Smooth muscle cell (in vitro differentiated cells): ENCODE measurements at regions not wholly inside any gene's neighbourhood (a gene's known extent, or its start where the extent isn't known, plus 50 kb on each side); places are given as distances from the start of the nearest gene placed in this dataset.
"Not testable (repeated sequence)": the region's sequence is repeated elsewhere in the genome, so short reads cannot be mapped to it uniquely, and the experiment has no call there.

Experiments used
- DNase-seq: peaks from one replicate; lab custom pipeline; 2025; ENCODE audit not compliant: unreplicated experiment; lab: John Stamatoyannopoulos, UW
- H2AFZ ChIP-seq: fragments of 200-600 bp; sonication (generic); 2 replicates; pipeline ENCODE4 v1.6.0; 2016; ENCODE audit warnings: antibody characterized with exemption, low read depth, mild to moderate bottlenecking
- H3F3A ChIP-seq: fragments of 200-600 bp; sonication (generic); 2 replicates; pipeline ENCODE4 v1.6.0; 2017; ENCODE audit warnings: antibody characterized with exemption, low read depth
- H3K27ac ChIP-seq: fragments of 200-600 bp; sonication (generic); 2 replicates; pipeline ENCODE4 v1.5.1; 2016; ENCODE audit warnings: low read depth, mild to moderate bottlenecking
- H3K27me3 ChIP-seq: fragments of 200-600 bp; sonication (generic); 2 replicates; pipeline ENCODE4 v1.6.1; 2016; ENCODE audit warnings: low read depth, mild to moderate bottlenecking
- H3K36me3 ChIP-seq: fragments of 200-600 bp; sonication (generic); 2 replicates; pipeline ENCODE4 v1.5.1; 2016; ENCODE audit warnings: low read depth
- H3K4me1 ChIP-seq: fragments of 200-600 bp; sonication (generic); 2 replicates; pipeline ENCODE4 v1.5.1; 2016; ENCODE audit warnings: low read depth
- H3K4me2 ChIP-seq: fragments of 200-600 bp; sonication (generic); 2 replicates; pipeline ENCODE4 v1.6.0; 2016; ENCODE audit warnings: mild to moderate bottlenecking
- H3K4me3 ChIP-seq: fragments of 200-600 bp; sonication (generic); 2 replicates; pipeline ENCODE4 v1.5.1; 2016; ENCODE audit warnings: mild to moderate bottlenecking
- H3K79me2 ChIP-seq: fragments of 200-600 bp; sonication (generic); 2 replicates; pipeline ENCODE4 v1.6.0; 2016; ENCODE audit warnings: low read depth, mild to moderate bottlenecking
- H3K9ac ChIP-seq: fragments of 200-600 bp; sonication (generic); 2 replicates; pipeline ENCODE4 v1.6.0; 2016; ENCODE audit warnings: low read depth
- H3K9me3 ChIP-seq: fragments of 200-600 bp; sonication (generic); replicated peaks from 2 replicates; pipeline ENCODE4 v1.5.1; 2016; ENCODE audit warnings: low read depth
- H4K20me1 ChIP-seq: fragments of 200-600 bp; sonication (generic); 2 replicates; pipeline ENCODE4 v1.6.0; 2016; ENCODE audit warnings: low read depth
- CTCF ChIP-seq: fragments of 200-600 bp; sonication (generic); IDR thresholded peaks from 2 replicates; pipeline ENCODE4 v1.5.1; 2017; ENCODE audit warnings: borderline replicate concordance, mild to moderate bottlenecking, antibody characterized with exemption; ENCODE audit not compliant: insufficient read depth, poor library complexity, severe bottlenecking
- WGBS: methylation state at CpG from one replicate; pipeline ENCODE4 v1.1.7; 2016; ENCODE audit warnings: low lambda C conversion rate; 5-methylcytosine and 5-hydroxymethylcytosine counted together

GRCh38 chr2:133641942-133642725 is 73.9 kb upstream of the NCKAP5 start:
- H3K4me2 ChIP-seq: no peak overlapping the region
- TF ChIP-seq CTCF: no peak
- H3K79me2 ChIP-seq: no peaks in the 10 kb centered on the region
- H3K27ac ChIP-seq: no peak overlapping the region
- no peaks in the 10 kb centered on the region for H3K9me3 ChIP-seq
- H3K9ac ChIP-seq: no peak overlapping the region
- H3K36me3 ChIP-seq: no peaks in the 10 kb centered on the region
- H2AFZ ChIP-seq: no peak overlapping the region
- H3K4me3 ChIP-seq: no peak overlapping the region
- 85% methylated on average over 5 of the region's 5 CpGs for WGBS
- no peaks in the 10 kb centered on the region for H3K4me1 ChIP-seq
- H4K20me1 ChIP-seq: no peaks in the 10 kb centered on the region
- no peak for DNase-seq
- H3F3A ChIP-seq: no peaks in the 10 kb centered on the region
- H3K27me3 ChIP-seq: no peaks in the 10 kb centered on the region

GRCh38 chr2:133642791-133643191 is 74.5 kb upstream of the NCKAP5 start:
- H3K9me3 ChIP-seq: no peaks in the 10 kb centered on the region
- no peak overlapping the region for H2AFZ ChIP-seq
- no peak for TF ChIP-seq CTCF
- H3K27me3 ChIP-seq: no peaks in the 10 kb centered on the region
- H4K20me1 ChIP-seq: no peaks in the 10 kb centered on the region
- no peak overlapping the region for H3K9ac ChIP-seq
- no peaks in the 10 kb centered on the region for H3F3A ChIP-seq
- H3K4me1 ChIP-seq: no peaks in the 10 kb centered on the region
- no peak overlapping the region for H3K4me3 ChIP-seq
- no peak for DNase-seq
- H3K79me2 ChIP-seq: no peaks in the 10 kb centered on the region
- H3K36me3 ChIP-seq: no peaks in the 10 kb centered on the region
- no peak overlapping the region for H3K4me2 ChIP-seq
- no peak overlapping the region for H3K27ac ChIP-seq

GRCh38 chr2:133643863-133644262 is 75.6 kb upstream of the NCKAP5 start:
- no peak overlapping the region for H3K4me3 ChIP-seq
- no peak overlapping the region for H3K9ac ChIP-seq
- H3K4me1 ChIP-seq: no peaks in the 10 kb centered on the region
- no peak for TF ChIP-seq CTCF
- H3K4me2 ChIP-seq: no peak overlapping the region
- H4K20me1 ChIP-seq: no peaks in the 10 kb centered on the region
- 90% methylated on average over 2 of the region's 2 CpGs for WGBS
- no peaks in the 10 kb centered on the region for H3F3A ChIP-seq
- no peaks in the 10 kb centered on the region for H3K9me3 ChIP-seq
- H2AFZ ChIP-seq: no peak overlapping the region
- no peaks in the 10 kb centered on the region for H3K27me3 ChIP-seq
- H3K27ac ChIP-seq: no peak overlapping the region
- DNase-seq: no peak
- H3K79me2 ChIP-seq: no peaks in the 10 kb centered on the region
- no peaks in the 10 kb centered on the region for H3K36me3 ChIP-seq

- DNase-seq: no peak
- no peaks in the 10 kb centered on the region for H3K27me3 ChIP-seq
- H3K4me1 ChIP-seq: no peaks in the 10 kb centered on the region
- H4K20me1 ChIP-seq: no peaks in the 10 kb centered on the region
- no peak overlapping the region for H3K4me3 ChIP-seq
- H3F3A ChIP-seq: no peaks in the 10 kb centered on the region
- H3K27ac ChIP-seq: no peak overlapping the region
- no peak for TF ChIP-seq CTCF
- H3K4me2 ChIP-seq: no peak overlapping the region
- H3K79me2 ChIP-seq: no peaks in the 10 kb centered on the region
- no peak overlapping the region for H3K9ac ChIP-seq
- no peak overlapping the region for H2AFZ ChIP-seq
- H3K9me3 ChIP-seq: no peaks in the 10 kb centered on the region
- H3K36me3 ChIP-seq: no peaks in the 10 kb centered on the region
Measured at GRCh38 chr2:133644846-133645245, 76.6 kb upstream of the NCKAP5 start.

GRCh38 chr2:133647386-133647785 is 79.1 kb upstream of the NCKAP5 start:
- not testable (repeated sequence) for H3K27ac ChIP-seq, H3F3A ChIP-seq, H2AFZ ChIP-seq, H3K4me1 ChIP-seq, DNase-seq, H3K36me3 ChIP-seq, H4K20me1 ChIP-seq, H3K27me3 ChIP-seq, H3K4me3 ChIP-seq, H3K9me3 ChIP-seq, H3K79me2 ChIP-seq, H3K9ac ChIP-seq, H3K4me2 ChIP-seq
- WGBS: 91% methylated on average over 1 of the region's 1 CpG
